HG02973 (cell line): ENCODE measurements at regions not wholly inside any gene's neighbourhood (a gene's known extent, or its start where the extent isn't known, plus 50 kb on each side); places are given as distances from the start of the nearest gene placed in this dataset.

Experiments used
- ATAC-seq: cut with Tn5 transposase; IDR thresholded peaks from one replicate; pipeline ENCODE4 v1.9.1; 2021; ENCODE audit warnings: moderate library complexity; ENCODE audit not compliant: unreplicated experiment

DNA sequence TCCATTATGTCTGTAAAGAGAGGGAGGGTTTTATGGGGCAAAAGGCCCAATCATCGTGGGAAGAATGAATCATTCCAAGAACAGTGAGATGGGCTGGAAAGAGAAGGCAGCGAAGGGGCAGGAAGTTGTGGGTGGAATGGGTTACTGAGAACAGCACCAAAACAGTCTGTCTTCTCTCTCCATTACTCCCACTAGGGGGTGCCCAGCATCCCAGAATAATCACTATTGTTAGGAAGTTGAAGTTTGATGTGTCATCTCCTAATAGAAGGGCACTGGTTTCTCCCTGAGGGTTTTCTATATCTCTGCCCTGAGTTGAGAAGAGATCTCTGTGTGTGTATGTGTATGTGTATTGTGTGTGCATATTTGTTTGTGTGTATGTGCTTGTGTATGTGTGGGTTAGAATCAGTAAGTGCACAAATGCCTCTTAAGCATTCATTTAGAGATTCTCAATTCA is 76.6 kb upstream of the MAP4K3 start:
- ATAC-seq, result peak; percentile 95

GRCh38 chr2:39514825-39515224 is 77.7 kb upstream of the MAP4K3 start:
- ATAC-seq, result no peak

DNA sequence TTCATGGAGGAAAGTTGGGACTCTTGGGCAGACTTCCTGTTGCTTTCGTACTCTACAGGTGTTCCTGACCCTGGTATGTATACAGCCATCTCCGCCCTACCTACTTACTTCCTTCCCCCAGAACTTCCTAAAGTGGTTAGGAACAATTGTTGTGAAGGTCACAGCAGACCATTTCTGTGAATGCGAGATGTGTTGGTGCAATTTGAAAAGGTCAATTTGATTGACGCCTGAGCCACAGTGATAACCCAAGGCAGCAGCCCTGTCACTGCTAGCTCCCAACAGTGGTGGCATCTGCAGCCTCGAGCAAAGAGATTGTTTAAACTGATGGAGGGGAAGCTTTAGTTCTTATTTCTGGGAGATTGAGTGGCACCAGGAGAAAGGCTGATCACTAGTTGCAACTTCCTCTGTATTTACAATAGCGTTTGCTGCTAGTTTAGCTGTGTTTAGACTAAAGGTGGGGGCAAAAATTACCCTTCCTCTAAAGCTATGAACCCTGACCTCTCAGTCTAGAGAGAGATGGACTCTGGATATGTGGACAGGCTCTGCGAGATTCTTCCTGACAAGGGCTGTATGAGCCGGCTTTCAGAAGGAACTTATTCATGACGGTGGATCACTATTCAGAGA is 78.3 kb upstream of the MAP4K3 start:
- no peak for ATAC-seq

DNA sequence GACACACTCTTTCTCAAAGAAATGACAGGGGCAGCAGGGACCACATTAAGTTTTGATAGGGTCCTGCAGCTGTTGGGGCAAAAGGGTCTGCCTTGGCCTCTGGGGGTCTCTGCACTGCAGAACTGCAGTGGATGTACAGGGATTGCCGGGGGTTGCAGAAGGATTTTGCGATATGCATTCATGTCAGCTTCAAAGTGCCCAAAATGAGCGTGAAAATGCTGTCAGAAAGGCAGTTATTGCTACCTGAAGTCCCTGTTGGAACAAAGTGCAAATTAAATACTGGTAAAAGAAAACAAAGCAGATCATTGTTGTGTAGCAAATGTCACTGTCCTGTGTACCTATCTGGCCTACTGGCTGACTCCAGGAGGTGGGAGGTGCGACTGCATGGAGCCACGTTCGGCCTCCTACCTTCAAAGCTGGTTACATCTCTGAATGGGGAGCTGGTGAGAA is 78.8 kb upstream of the MAP4K3 start:
- ATAC-seq, result no peak

GRCh38 chr2:39516347-39517101 is 79.4 kb upstream of the MAP4K3 start:
- ATAC-seq, result no peak

GRCh38 chr2:39517102-39517436 is 80.0 kb upstream of the MAP4K3 start:
- ATAC-seq, result no peak

DNA sequence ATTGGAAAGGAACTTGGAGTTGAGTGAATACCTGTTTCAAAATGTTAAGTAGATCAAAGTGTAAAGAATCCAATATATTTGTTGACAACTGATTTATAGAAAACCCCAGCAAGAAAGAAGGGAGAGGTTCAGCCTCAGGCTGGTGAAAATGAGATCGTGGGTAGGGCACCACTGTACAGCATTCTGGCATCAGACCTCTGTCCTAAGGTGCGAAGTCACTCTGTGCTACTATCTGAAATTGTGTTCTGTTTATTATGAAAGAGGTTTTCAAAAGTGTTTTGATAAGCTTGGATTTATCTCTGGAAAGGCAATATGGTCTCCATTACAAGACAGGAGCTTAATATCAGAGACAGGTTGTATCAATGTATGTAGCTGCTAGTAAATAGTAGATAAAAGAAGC is 80.5 kb upstream of the MAP4K3 start:
- ATAC-seq, result no peak

DNA sequence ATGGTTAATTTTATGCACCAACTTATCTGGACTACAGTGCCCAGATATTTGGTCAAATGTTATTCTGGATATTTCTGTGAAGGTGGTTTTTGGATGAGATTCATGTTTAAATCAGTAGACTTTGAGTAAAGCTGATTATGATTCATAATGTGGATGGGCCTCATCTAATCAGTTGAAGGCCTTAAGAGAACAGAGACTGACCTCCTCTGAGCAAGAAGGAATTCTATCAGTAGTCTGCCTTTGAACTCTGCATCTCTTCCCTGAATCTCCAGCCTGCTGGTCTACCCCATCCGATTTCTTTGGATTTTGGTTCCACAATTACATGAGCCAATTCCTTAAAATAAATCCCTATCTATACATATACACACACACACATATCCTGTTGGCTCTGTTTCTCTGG is 82.8 kb upstream of the MAP4K3 start:
- ATAC-seq, result no peak

- ATAC-seq, result no peak
Observed at GRCh38 chr2:39521876-39522517, 84.9 kb upstream of the MAP4K3 start.

- no peak for ATAC-seq
Observed at GRCh38 chr2:39522518-39522877, 85.4 kb upstream of the MAP4K3 start.

- ATAC-seq, result no peak
Observed at GRCh38 chr2:39523308-39524044, 86.4 kb upstream of the MAP4K3 start.

DNA sequence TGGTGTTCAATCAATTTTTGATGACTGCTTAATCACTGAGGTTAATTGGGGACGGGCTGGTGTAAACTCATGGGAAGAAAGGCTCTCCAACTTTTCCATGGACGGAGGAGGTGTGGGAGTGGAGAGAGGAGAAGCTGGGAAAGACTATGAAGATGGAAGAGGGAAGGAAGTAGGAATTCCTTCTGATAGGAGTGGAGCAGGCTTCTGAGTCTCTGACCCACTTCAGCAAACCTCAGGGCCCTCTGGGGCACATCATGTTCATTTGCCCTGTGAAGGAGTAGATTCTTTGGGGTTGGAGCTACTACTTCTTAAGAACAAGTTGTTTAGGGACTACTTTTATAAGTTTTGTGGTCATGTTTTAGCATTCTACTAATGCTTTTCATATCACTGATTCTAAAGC is 87.0 kb upstream of the MAP4K3 start:
- no peak for ATAC-seq

DNA sequence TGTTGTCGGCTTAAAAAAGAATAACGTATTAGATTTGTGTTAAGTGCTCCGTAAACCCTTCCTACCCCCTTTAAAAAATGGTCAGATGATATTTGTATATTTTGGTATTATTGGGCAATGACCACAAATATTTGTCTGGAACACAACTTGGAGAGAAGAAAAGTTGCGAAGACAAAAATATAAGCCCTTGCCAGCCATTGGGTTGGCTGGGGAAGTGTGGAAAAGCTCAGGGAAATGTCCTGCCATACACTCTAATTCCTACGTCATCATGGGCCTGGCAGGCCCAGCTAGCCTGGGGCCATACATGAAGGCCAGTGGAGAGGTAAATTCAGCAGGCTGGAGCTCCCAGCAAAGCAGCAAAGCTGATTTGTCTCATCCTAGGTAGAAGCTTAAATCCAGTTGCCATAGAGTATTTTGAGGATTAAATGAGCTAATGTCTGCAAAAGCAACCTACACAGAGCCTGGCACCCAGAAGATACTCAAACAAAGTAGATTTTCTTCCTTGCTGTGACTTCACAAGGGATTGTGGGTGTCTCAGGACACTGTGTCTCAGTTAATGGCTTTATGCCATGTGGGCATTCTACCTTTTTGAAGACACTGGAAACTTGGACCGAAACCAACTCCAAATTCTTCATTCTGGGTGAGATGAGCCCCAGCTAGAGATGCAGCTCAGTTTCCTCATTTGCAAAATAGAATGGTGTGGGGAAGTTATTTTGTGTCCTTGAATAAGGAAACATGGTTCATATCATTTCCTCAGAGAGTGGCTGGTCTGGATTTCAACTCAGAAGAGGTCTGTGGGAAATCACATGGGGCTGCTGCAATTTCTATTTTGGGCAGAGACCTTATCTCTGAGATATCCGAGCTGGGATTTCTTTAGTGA is 87.9 kb upstream of the MAP4K3 start:
- no peak for ATAC-seq

GRCh38 chr2:39525636-39526412 is 88.7 kb upstream of the MAP4K3 start:
- ATAC-seq, result no peak

- no peak for ATAC-seq
Observed at GRCh38 chr2:39528701-39529100, 91.6 kb upstream of the MAP4K3 start.

- no peak for ATAC-seq
Observed at GRCh38 chr2:39529836-39530235, 92.8 kb upstream of the MAP4K3 start.

DNA sequence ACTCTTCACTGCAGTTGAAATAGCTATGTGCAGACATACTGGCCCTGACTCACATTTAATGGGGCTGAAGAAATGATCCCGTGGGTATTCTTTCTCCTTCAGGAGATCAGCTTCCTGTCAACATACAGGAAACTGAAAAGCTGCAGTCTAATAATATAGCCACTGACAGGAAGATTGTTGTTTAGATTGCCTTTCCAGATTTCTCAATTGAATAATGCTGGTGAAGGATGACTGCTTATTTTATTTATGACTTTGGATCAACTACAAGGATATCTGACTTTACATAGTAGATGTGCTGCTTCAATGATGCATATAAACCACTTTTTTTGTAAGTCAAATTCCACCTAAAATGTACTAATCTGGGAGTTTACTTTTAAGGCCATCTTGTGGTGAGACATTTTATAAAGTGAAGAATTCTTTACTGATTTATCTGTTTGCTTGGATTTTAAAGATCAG is 93.4 kb upstream of the MAP4K3 start:
- ATAC-seq, result no peak

DNA sequence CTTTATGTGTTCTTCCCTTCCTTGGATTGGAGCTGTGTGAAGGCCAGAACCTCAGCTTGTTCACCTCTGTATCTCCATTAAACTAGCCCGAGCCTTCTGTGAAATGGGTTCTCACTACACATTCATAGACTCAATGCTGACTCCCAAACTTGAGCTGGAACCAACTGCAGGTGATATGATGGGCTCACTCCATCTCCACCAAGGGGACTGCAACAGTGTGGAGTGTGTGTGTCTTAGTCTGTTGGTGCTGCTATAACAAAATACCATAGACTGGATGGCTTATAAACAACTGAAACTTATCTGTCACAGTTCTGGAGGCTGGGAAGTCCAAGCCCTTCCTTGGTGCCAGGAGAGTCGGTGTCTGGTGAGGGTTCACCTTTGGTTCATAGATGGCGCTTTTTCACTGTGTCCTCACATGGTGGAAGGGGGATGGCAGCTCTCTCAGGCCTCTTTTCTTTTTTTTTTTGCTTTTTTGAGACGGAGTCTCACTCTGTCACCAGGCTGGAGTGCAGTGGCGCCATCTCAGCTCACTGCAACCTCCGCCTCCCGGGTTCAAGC is 94.2 kb upstream of the MAP4K3 start:
- no peak for ATAC-seq

DNA sequence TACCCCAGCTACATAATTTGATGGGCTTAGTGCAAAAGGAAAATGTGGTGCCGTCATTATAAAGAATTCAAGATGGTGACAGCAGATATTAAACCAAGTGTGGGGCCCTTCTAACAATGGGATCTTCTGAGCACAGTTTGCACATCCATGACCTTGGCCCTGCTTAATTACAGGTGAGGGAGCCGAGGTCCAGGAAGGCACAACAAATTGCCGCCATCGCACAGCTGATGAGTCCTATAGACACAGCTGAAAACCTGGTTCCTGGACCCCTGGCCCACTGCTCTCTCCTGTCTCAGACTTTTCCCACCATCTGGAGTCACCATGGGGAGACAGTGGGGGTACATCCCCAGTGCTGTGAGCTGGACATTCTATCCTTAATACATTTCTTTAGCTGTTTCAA is 95.8 kb upstream of the MAP4K3 start:
- no peak for ATAC-seq
